ENCODE measurements at regions not wholly inside any gene's neighbourhood (a gene's known extent, or its start where the extent isn't known, plus 50 kb on each side); places are given as distances from the start of the nearest gene placed in this dataset.

DNA sequence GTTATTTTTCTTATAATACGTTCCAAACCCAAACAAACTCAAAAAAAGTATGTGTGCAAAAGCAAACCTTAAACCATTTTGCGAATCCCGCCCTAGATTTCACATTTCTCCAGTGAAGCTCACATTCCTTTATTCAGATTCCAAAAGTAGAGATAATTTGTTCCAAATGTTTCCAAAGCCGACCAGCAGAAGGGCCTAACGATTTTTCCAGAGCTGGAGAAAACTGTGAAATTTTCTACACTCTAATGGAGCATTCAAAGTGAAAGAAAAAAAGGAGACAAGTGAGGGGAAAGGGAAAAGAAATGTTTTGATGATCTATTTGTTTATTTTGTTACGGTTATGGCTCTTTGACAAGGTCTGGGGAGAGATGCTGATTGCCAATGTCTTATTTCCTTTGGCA is 286.5 kb upstream of the SLC14A2 start:
- in situ Hi-C loops (cut with MboI; ENCODE audit: low pct_ligation_motif_present in 1 of 4, low pct_unique_long_range_greater_than_20kb in 1 of 4, low sequenced_read_pairs in 3 of 4), result no loop called here
- 52 to 71% methylated on average over 6 of the region's 6 CpGs for WGBS, 2 donors (ENCODE audit: low coverage in 1 of 2)

DNA sequence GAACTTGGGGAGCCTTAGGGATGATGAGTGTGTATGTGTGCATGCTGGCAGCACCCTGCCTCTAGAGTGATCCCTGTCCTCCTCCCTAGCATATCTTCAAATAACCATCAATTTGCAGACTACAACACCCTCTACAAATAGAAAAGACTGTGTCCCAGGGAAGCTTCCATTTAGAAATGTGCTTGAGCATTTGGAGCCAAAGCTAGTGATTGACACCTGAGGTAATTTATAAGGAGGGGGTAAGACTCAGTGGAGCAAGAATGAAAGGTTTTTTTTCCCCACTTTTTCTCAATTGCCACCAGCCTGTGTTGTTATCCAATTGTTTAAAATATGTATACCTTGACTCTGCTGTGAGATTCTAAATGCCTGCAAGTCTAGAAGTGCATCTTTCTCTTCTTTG is 286.0 kb upstream of the SLC14A2 start:
- Histone ChIP-seq H3K36me3 (no peaks in the 10 kb centered on the region), H3K4me1 (no peaks in the 10 kb centered on the region), H3K4me3 (no peak overlapping the region), H3K27ac (no peak overlapping the region), H3K9me3 (no peaks in the 10 kb centered on the region), H3K27me3 (no peaks in the 10 kb centered on the region)
- TF ChIP-seq, protein P1, sequence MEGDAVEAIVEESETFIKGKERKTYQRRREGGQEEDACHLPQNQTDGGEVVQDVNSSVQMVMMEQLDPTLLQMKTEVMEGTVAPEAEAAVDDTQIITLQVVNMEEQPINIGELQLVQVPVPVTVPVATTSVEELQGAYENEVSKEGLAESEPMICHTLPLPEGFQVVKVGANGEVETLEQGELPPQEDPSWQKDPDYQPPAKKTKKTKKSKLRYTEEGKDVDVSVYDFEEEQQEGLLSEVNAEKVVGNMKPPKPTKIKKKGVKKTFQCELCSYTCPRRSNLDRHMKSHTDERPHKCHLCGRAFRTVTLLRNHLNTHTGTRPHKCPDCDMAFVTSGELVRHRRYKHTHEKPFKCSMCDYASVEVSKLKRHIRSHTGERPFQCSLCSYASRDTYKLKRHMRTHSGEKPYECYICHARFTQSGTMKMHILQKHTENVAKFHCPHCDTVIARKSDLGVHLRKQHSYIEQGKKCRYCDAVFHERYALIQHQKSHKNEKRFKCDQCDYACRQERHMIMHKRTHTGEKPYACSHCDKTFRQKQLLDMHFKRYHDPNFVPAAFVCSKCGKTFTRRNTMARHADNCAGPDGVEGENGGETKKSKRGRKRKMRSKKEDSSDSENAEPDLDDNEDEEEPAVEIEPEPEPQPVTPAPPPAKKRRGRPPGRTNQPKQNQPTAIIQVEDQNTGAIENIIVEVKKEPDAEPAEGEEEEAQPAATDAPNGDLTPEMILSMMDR (IDR thresholded peaks at IDR 0.05), result no peak
- TF ChIP-seq POLR2A (IDR thresholded peaks at IDR 0.05) (no peak), EP300 (IDR thresholded peaks at IDR 0.05; ENCODE audit: low read depth) (no peak)
- intact Hi-C loops (cut with DNase I; ENCODE audit: low total_unique reads) (no loop called here), in situ Hi-C loops (cut with MboI; ENCODE audit: low pct_ligation_motif_present in 1 of 4, low pct_unique_long_range_greater_than_20kb in 1 of 4, low sequenced_read_pairs in 3 of 4) (no loop called here)
- no peak for DNase-seq

More for the DNA sequence above, 286.5 kb upstream of the SLC14A2 start:
- Histone ChIP-seq H3K9me3 (no peaks in the 10 kb centered on the region), H3K27me3 (no peaks in the 10 kb centered on the region), H3K27ac (no peak overlapping the region), H3K36me3 (no peaks in the 10 kb centered on the region), H3K4me3 (no peak overlapping the region), H3K4me1 (no peaks in the 10 kb centered on the region)
- TF ChIP-seq, protein P1 (IDR thresholded peaks at IDR 0.05), result no peak
- TF ChIP-seq EP300 (IDR thresholded peaks at IDR 0.05; ENCODE audit: low read depth) (no peak), POLR2AphosphoS5 (IDR thresholded peaks at IDR 0.05) (no peak), POLR2A (IDR thresholded peaks at IDR 0.05) (no peak)
- DNase-seq, result no peak
- intact Hi-C loops (cut with DNase I; ENCODE audit: low total_unique reads), result no loop called here

- TF ChIP-seq EP300 (IDR thresholded peaks at IDR 0.05; ENCODE audit: low read depth) (no peak), POLR2AphosphoS5 (IDR thresholded peaks at IDR 0.05) (no peak)
Measured at GRCh38 chr18:45330170-45330594, 285.1 kb upstream of the SLC14A2 start.

GRCh38 chr18:45332871-45333270 is 282.4 kb upstream of the SLC14A2 start:
- H3K36me3 ChIP-seq, result no peaks in the 10 kb centered on the region
- H3K27me3 ChIP-seq, result no peaks in the 10 kb centered on the region
- no peak overlapping the region for H3K4me3 ChIP-seq
- H3K27ac ChIP-seq, result no peak overlapping the region
- no peaks in the 10 kb centered on the region for H3K9me3 ChIP-seq
- intact Hi-C loops (cut with DNase I; ENCODE audit: low total_unique reads), result no loop called here
- 83 to 85% methylated on average over 1 of the region's 1 CpG for WGBS, 2 donors (ENCODE audit: low coverage in 1 of 2)
- peaks cover 0 to 6% (median 0%) of the 10 kb centered on the region in 4 donors for H3K4me1 ChIP-seq
- TF ChIP-seq EP300 (IDR thresholded peaks at IDR 0.05; ENCODE audit: low read depth), result no peak
- TF ChIP-seq POLR2AphosphoS5 (IDR thresholded peaks at IDR 0.05), result no peak
- TF ChIP-seq, protein P1 (IDR thresholded peaks at IDR 0.05), result no peak
- TF ChIP-seq POLR2A (IDR thresholded peaks at IDR 0.05), result no peak
- DNase-seq, result no peak
- in situ Hi-C loops (cut with MboI; ENCODE audit: low pct_ligation_motif_present in 1 of 4, low pct_unique_long_range_greater_than_20kb in 1 of 4, low sequenced_read_pairs in 3 of 4), result no loop called here

More at GRCh38 chr18:45330170-45330594, 285.1 kb upstream of the SLC14A2 start:
- Histone ChIP-seq H3K27me3 (no peaks in the 10 kb centered on the region), H3K36me3 (no peaks in the 10 kb centered on the region), H3K27ac (no peak overlapping the region), H3K4me3 (no peak overlapping the region), H3K4me1 (no peaks in the 10 kb centered on the region), H3K9me3 (no peaks in the 10 kb centered on the region)
- 57 to 71% methylated on average over 2 of the region's 2 CpGs for WGBS, 2 donors (ENCODE audit: low coverage in 1 of 2)
- in situ Hi-C loops (cut with MboI; ENCODE audit: low pct_ligation_motif_present in 1 of 4, low pct_unique_long_range_greater_than_20kb in 1 of 4, low sequenced_read_pairs in 3 of 4), result no loop called here
- no peak for DNase-seq
- intact Hi-C loops (cut with DNase I; ENCODE audit: low total_unique reads), result no loop called here

DNA sequence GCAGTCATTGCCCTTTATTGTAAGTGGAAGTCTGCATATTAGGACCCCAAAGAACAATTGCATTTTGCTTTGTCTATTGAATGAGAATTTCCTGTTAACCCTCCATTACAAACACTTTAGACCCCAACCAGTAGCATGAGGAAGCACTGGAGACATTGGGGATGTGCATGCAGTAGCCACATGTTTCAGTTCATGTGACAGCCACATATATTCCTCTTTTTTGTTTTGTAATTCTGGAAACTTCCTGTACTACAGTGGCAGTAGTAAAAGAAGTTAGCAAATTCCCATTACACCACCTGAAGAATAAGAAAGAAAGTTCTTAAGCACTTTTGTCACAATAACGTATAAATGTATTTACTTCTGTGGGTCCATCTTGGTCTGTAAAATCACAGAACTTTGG is 281.1 kb upstream of the SLC14A2 start:
- intact Hi-C loops (cut with DNase I; ENCODE audit: low total_unique reads) (no loop called here), in situ Hi-C loops (cut with MboI; ENCODE audit: low pct_ligation_motif_present in 1 of 4, low pct_unique_long_range_greater_than_20kb in 1 of 4, low sequenced_read_pairs in 3 of 4) (no loop called here)
- TF ChIP-seq, protein P1 (IDR thresholded peaks at IDR 0.05), result no peak
- no peak for TF ChIP-seq POLR2A (IDR thresholded peaks at IDR 0.05)
- no peak for TF ChIP-seq EP300 (IDR thresholded peaks at IDR 0.05; ENCODE audit: low read depth)
- no peak for TF ChIP-seq POLR2AphosphoS5 (IDR thresholded peaks at IDR 0.05)
- DNase-seq, result no peak
- H3K4me3 ChIP-seq, result no peak overlapping the region
- peaks cover 0 to 6% (median 0%) of the 10 kb centered on the region in 4 donors for H3K4me1 ChIP-seq
- no peaks in the 10 kb centered on the region for H3K36me3 ChIP-seq
- no peaks in the 10 kb centered on the region for H3K27me3 ChIP-seq
- H3K27ac ChIP-seq, result no peak overlapping the region
- 67 to 84% methylated on average over 1 of the region's 1 CpG for WGBS, 2 donors (ENCODE audit: low coverage in 1 of 2)
- no peaks in the 10 kb centered on the region for H3K9me3 ChIP-seq

Measured in transverse colon (tissue), 4 donors.